ENCODE measurements at regions not wholly inside any gene's neighbourhood (a gene's known extent, or its start where the extent isn't known, plus 50 kb on each side); places are given as distances from the start of the nearest gene placed in this dataset.

GRCh38 chr7:91632234-91632940 lies 248.1 kb downstream of the MTERF1 start:
- TF ChIP-seq CTCF (IDR thresholded peaks at IDR 0.05; ENCODE audit: low read depth, low read length, poor library complexity, severe bottlenecking) (no peak), EZH2phosphoT487 (IDR thresholded peaks at IDR 0.05; ENCODE audit: borderline replicate concordance, low read length) (no peak)

Measured in DOHH2 (cell line).